ENCODE measurements at regions not wholly inside any gene's neighbourhood (a gene's known extent, or its start where the extent isn't known, plus 50 kb on each side); places are given as distances from the start of the nearest gene placed in this dataset.
A peak's percentile ranks its signal among the peaks of the same experiment; 100 is the strongest.

GRCh38 chr10:118412932-118413331 lies 70.8 kb upstream of the FAM204A start:
- H3K9me3 ChIP-seq (ENCODE audit: control insufficient read depth in 4 of 4, insufficient read depth in 3 of 4, low read length in 3 of 4) = peaks cover 0 to 2% (median 0%) of the 10 kb centered on the region in 4 donors
- no peaks in the 10 kb centered on the region for H3K36me3 ChIP-seq (ENCODE audit: control insufficient read depth in 4 of 4, insufficient read depth in 4 of 4, low read length in 4 of 4)
- 66 to 67% methylated on average over 8 of the region's 8 CpGs for WGBS, 2 donors
- no peak overlapping the region for H3K9ac ChIP-seq (ENCODE audit: insufficient read depth in 1 of 2, low read length in 2 of 2)
- no peak overlapping the region for H3K27ac ChIP-seq (ENCODE audit: low read depth in 1 of 2, low read length in 1 of 2)
- no peak for TF ChIP-seq CTCF (IDR thresholded peaks at IDR 0.05; ENCODE audit: control extremely low read depth, extremely low read depth)
- ATAC-seq (ENCODE audit: insufficient read depth, low FRiP score) = no peak
- no peak overlapping the region for H3K4me3 ChIP-seq
- H3K4me1 ChIP-seq (ENCODE audit: control insufficient read depth in 5 of 5, insufficient read depth in 5 of 5, low read length in 5 of 5) = peaks cover 0 to 12% (median 0%) of the 10 kb centered on the region in 5 donors
- H3K27me3 ChIP-seq (ENCODE audit: control insufficient read depth in 3 of 3, insufficient read depth in 3 of 3, low read length in 2 of 3) = no peaks in the 10 kb centered on the region
- DNase-seq = peak in 2 of 3 donors; percentile 25 to 64

GRCh38 chr10:118412132-118412760 lies 70.1 kb upstream of the FAM204A start:
- ATAC-seq (ENCODE audit: insufficient read depth, low FRiP score) (no peak), DNase-seq (peak in 2 of 3 donors; percentile 70 to 75)
- no peak overlapping the region for H3K4me3 ChIP-seq
- no peak overlapping the region for H3K9ac ChIP-seq (ENCODE audit: insufficient read depth in 1 of 2, low read length in 2 of 2)
- WGBS, 2 donors = 74 to 75% methylated on average over 8 of the region's 8 CpGs
- H3K9me3 ChIP-seq (ENCODE audit: control insufficient read depth in 4 of 4, insufficient read depth in 3 of 4, low read length in 3 of 4) = peaks cover 0 to 2% (median 0%) of the 10 kb centered on the region in 4 donors
- H3K36me3 ChIP-seq (ENCODE audit: control insufficient read depth in 4 of 4, insufficient read depth in 4 of 4, low read length in 4 of 4) = no peaks in the 10 kb centered on the region
- H3K4me1 ChIP-seq (ENCODE audit: control insufficient read depth in 5 of 5, insufficient read depth in 5 of 5, low read length in 5 of 5) = peaks cover 0 to 12% (median 0%) of the 10 kb centered on the region in 5 donors
- H3K27me3 ChIP-seq (ENCODE audit: control insufficient read depth in 3 of 3, insufficient read depth in 3 of 3, low read length in 2 of 3) = no peaks in the 10 kb centered on the region
- H3K27ac ChIP-seq (ENCODE audit: low read depth in 1 of 2, low read length in 1 of 2) = no peak overlapping the region
- TF ChIP-seq CTCF (IDR thresholded peaks at IDR 0.05; ENCODE audit: control extremely low read depth, extremely low read depth) = no peak

GRCh38 chr10:118409295-118409694 lies 67.2 kb upstream of the FAM204A start:
- ATAC-seq (ENCODE audit: insufficient read depth, low FRiP score) = no peak
- H3K9me3 ChIP-seq (ENCODE audit: control insufficient read depth in 4 of 4, insufficient read depth in 3 of 4, low read length in 3 of 4) = peaks cover 0 to 2% (median 0%) of the 10 kb centered on the region in 4 donors
- H3K4me1 ChIP-seq (ENCODE audit: control insufficient read depth in 5 of 5, insufficient read depth in 5 of 5, low read length in 5 of 5) = peaks cover 0 to 33% (median 7%) of the 10 kb centered on the region in 5 donors
- no peaks in the 10 kb centered on the region for H3K27me3 ChIP-seq (ENCODE audit: control insufficient read depth in 3 of 3, insufficient read depth in 3 of 3, low read length in 2 of 3)
- no peak overlapping the region for H3K4me3 ChIP-seq
- H3K27ac ChIP-seq (ENCODE audit: low read depth in 1 of 2, low read length in 1 of 2) = no peak overlapping the region
- WGBS, 2 donors = 72 to 78% methylated on average over 6 of the region's 6 CpGs
- H3K36me3 ChIP-seq (ENCODE audit: control insufficient read depth in 4 of 4, insufficient read depth in 4 of 4, low read length in 4 of 4) = no peaks in the 10 kb centered on the region
- no peak for TF ChIP-seq CTCF (IDR thresholded peaks at IDR 0.05; ENCODE audit: control extremely low read depth, extremely low read depth)
- H3K9ac ChIP-seq (ENCODE audit: insufficient read depth in 1 of 2, low read length in 2 of 2) = no peak overlapping the region
- DNase-seq = no peak
